GM23338 (cell line): ENCODE measurements at regions not wholly inside any gene's neighbourhood (a gene's known extent, or its start where the extent isn't known, plus 50 kb on each side); places are given as distances from the start of the nearest gene placed in this dataset.

Source experiments
- ATAC-seq: fragments of 200-7000 bp; cut with Tn5 transposase; 3 replicates; pipeline ENCODE4 v1.9.1; 2020
- DNase-seq: peaks from one replicate; pipeline ENCODE4 v3.0.0-alpha.2; 2015; ENCODE audit warnings: low spot score
- H2AFZ ChIP-seq: fragments of 200-600 bp; sonication (generic); 2 replicates; pipeline ENCODE4 v1.8.0; 2016; ENCODE audit warnings: antibody characterized with exemption, mild to moderate bottlenecking, moderate library complexity
- H3F3A ChIP-seq: fragments of 200-600 bp; sonication (generic); replicated peaks from 2 replicates; pipeline ENCODE4 v1.8.0; 2017; ENCODE audit warnings: antibody characterized with exemption, mixed run types, low read depth
- H3K27ac ChIP-seq: fragments of 200-600 bp; sonication (generic); 2 replicates; pipeline ENCODE4 v1.6.1; 2016; ENCODE audit warnings: low read depth
- H3K27me3 ChIP-seq: fragments of 200-600 bp; sonication (generic); 2 replicates; pipeline ENCODE4 v1.8.0; 2016; ENCODE audit warnings: mild to moderate bottlenecking, mixed run types, moderate library complexity; ENCODE audit not compliant: insufficient read depth
- H3K36me3 ChIP-seq: fragments of 200-600 bp; sonication (generic); 2 replicates; pipeline ENCODE4 v1.8.0; 2016; ENCODE audit warnings: mild to moderate bottlenecking; ENCODE audit not compliant: insufficient read depth
- H3K4me1 ChIP-seq: fragments of 200-600 bp; sonication (generic); 2 replicates; pipeline ENCODE4 v1.8.0; 2016; ENCODE audit warnings: mild to moderate bottlenecking, moderate library complexity; ENCODE audit not compliant: insufficient read depth
- H3K4me2 ChIP-seq: fragments of 200-600 bp; sonication (generic); 2 replicates; pipeline ENCODE4 v1.7.1; 2017; ENCODE audit warnings: mixed run types
- H3K4me3 ChIP-seq: fragments of 200-600 bp; sonication (generic); 2 replicates; pipeline ENCODE4 v1.6.1; 2016; ENCODE audit warnings: mixed run types
- H3K79me2 ChIP-seq: fragments of 200-600 bp; sonication (generic); replicated peaks from 2 replicates; pipeline ENCODE4 v1.8.0; 2017; ENCODE audit warnings: mild to moderate bottlenecking; ENCODE audit not compliant: insufficient read depth
- H3K9me2 ChIP-seq: fragments of 200-600 bp; sonication (generic); 2 replicates; pipeline ENCODE4 v1.8.0; 2017; ENCODE audit not compliant: insufficient read depth
- H4K20me1 ChIP-seq: fragments of 200-600 bp; sonication (generic); replicated peaks from 2 replicates; pipeline ENCODE4 v1.8.0; 2017; ENCODE audit warnings: mild to moderate bottlenecking; ENCODE audit not compliant: insufficient read depth
- H3K27ac Mint-ChIP-seq: 2 replicates; pipeline ENCODE4 v1.8.0; 2020; ENCODE audit warnings: inconsistent platforms, mild to moderate bottlenecking, moderate library complexity, mixed read lengths
- H3K27me3 Mint-ChIP-seq: 3 replicates; pipeline ENCODE4 v1.8.0; 2022; ENCODE audit warnings: low read depth, mild to moderate bottlenecking, moderate library complexity, mixed read lengths, inconsistent platforms; ENCODE audit not compliant: insufficient read depth, poor library complexity
- H3K36me3 Mint-ChIP-seq: 3 replicates; pipeline ENCODE4 v1.8.0; 2021; ENCODE audit warnings: low read depth, mild to moderate bottlenecking, inconsistent platforms, moderate library complexity, mixed read lengths
- H3K4me1 Mint-ChIP-seq: 3 replicates; pipeline ENCODE4 v1.8.0; 2020; ENCODE audit warnings: mild to moderate bottlenecking, inconsistent platforms, mixed read lengths
- H3K4me3 Mint-ChIP-seq: 3 replicates; pipeline ENCODE4 v1.8.0; 2021; ENCODE audit warnings: moderate library complexity, mild to moderate bottlenecking, inconsistent platforms, mixed read lengths
- H3K9me3 Mint-ChIP-seq: 3 replicates; pipeline ENCODE4 v1.8.0; 2020; ENCODE audit warnings: moderate library complexity, mild to moderate bottlenecking, inconsistent platforms, mixed read lengths
- EZH2 ChIP-seq: fragments of 200-600 bp; sonication (generic); IDR thresholded peaks from one replicate; pipeline ENCODE4 v1.8.0; 2017; ENCODE audit warnings: antibody characterized with exemption, mild to moderate bottlenecking, low read depth; ENCODE audit not compliant: unreplicated experiment
- NANOG ChIP-seq: IDR thresholded peaks from 2 replicates; pipeline ENCODE4 v1.6.1; 2016; ENCODE audit warnings: antibody characterized with exemption, borderline replicate concordance
- REST ChIP-seq: IDR thresholded peaks from one replicate; pipeline ENCODE4 v1.6.1; 2018; ENCODE audit warnings: antibody characterized with exemption; ENCODE audit not compliant: unreplicated experiment
- STAT1 ChIP-seq: IDR thresholded peaks from one replicate; pipeline ENCODE4 v1.6.1; 2016; ENCODE audit warnings: antibody characterized with exemption; ENCODE audit not compliant: unreplicated experiment
- ZNF114 ChIP-seq: fragments of 250-450 bp; sonication (Bioruptor Pico); IDR thresholded peaks from 2 replicates; pipeline ENCODE4 v1.5.0; 2020; ENCODE audit warnings: mild to moderate bottlenecking, moderate library complexity
- TF ChIP-seq, protein P1 (sequence below): IDR thresholded peaks from 2 replicates; pipeline ENCODE4 v1.6.1; 2016; ENCODE audit warnings: antibody characterized with exemption
- TF ChIP-seq, protein P2 (sequence below): fragments of 250-450 bp; sonication (Bioruptor Pico); IDR thresholded peaks from 2 replicates; pipeline ENCODE4 v1.5.0; 2020; ENCODE audit warnings: mild to moderate bottlenecking, moderate library complexity

GRCh38 chr4:100954046-100954445, 393.3 kb downstream of the PPP3CA start:
- no peak overlapping the region for H3K27ac Mint-ChIP-seq
- ATAC-seq (no peak), DNase-seq (no peak)
- Histone ChIP-seq H3K36me3 (no peaks in the 10 kb centered on the region), H3K4me2 (no peak overlapping the region), H3F3A (no peaks in the 10 kb centered on the region), H3K4me1 (no peaks in the 10 kb centered on the region), H3K4me3 (no peak overlapping the region), H3K79me2 (no peaks in the 10 kb centered on the region), H3K9me2 (no peaks in the 10 kb centered on the region), H2AFZ (no peak overlapping the region), H4K20me1 (no peaks in the 10 kb centered on the region), H3K27ac (no peak overlapping the region), H3K27me3 (no peaks in the 10 kb centered on the region)
- peaks cover 3% of the 10 kb centered on the region for H3K27me3 Mint-ChIP-seq
- no peak overlapping the region for H3K4me3 Mint-ChIP-seq
- peaks cover 11% of the 10 kb centered on the region for H3K4me1 Mint-ChIP-seq
- TF ChIP-seq, protein P1, sequence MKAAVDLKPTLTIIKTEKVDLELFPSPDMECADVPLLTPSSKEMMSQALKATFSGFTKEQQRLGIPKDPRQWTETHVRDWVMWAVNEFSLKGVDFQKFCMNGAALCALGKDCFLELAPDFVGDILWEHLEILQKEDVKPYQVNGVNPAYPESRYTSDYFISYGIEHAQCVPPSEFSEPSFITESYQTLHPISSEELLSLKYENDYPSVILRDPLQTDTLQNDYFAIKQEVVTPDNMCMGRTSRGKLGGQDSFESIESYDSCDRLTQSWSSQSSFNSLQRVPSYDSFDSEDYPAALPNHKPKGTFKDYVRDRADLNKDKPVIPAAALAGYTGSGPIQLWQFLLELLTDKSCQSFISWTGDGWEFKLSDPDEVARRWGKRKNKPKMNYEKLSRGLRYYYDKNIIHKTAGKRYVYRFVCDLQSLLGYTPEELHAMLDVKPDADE, result no peak
- TF ChIP-seq EZH2 (no peak), ZNF114 (CRISPR knock-in tag) (no peak), NANOG (no peak), REST (no peak), STAT1 (no peak)
- TF ChIP-seq, protein P2, sequence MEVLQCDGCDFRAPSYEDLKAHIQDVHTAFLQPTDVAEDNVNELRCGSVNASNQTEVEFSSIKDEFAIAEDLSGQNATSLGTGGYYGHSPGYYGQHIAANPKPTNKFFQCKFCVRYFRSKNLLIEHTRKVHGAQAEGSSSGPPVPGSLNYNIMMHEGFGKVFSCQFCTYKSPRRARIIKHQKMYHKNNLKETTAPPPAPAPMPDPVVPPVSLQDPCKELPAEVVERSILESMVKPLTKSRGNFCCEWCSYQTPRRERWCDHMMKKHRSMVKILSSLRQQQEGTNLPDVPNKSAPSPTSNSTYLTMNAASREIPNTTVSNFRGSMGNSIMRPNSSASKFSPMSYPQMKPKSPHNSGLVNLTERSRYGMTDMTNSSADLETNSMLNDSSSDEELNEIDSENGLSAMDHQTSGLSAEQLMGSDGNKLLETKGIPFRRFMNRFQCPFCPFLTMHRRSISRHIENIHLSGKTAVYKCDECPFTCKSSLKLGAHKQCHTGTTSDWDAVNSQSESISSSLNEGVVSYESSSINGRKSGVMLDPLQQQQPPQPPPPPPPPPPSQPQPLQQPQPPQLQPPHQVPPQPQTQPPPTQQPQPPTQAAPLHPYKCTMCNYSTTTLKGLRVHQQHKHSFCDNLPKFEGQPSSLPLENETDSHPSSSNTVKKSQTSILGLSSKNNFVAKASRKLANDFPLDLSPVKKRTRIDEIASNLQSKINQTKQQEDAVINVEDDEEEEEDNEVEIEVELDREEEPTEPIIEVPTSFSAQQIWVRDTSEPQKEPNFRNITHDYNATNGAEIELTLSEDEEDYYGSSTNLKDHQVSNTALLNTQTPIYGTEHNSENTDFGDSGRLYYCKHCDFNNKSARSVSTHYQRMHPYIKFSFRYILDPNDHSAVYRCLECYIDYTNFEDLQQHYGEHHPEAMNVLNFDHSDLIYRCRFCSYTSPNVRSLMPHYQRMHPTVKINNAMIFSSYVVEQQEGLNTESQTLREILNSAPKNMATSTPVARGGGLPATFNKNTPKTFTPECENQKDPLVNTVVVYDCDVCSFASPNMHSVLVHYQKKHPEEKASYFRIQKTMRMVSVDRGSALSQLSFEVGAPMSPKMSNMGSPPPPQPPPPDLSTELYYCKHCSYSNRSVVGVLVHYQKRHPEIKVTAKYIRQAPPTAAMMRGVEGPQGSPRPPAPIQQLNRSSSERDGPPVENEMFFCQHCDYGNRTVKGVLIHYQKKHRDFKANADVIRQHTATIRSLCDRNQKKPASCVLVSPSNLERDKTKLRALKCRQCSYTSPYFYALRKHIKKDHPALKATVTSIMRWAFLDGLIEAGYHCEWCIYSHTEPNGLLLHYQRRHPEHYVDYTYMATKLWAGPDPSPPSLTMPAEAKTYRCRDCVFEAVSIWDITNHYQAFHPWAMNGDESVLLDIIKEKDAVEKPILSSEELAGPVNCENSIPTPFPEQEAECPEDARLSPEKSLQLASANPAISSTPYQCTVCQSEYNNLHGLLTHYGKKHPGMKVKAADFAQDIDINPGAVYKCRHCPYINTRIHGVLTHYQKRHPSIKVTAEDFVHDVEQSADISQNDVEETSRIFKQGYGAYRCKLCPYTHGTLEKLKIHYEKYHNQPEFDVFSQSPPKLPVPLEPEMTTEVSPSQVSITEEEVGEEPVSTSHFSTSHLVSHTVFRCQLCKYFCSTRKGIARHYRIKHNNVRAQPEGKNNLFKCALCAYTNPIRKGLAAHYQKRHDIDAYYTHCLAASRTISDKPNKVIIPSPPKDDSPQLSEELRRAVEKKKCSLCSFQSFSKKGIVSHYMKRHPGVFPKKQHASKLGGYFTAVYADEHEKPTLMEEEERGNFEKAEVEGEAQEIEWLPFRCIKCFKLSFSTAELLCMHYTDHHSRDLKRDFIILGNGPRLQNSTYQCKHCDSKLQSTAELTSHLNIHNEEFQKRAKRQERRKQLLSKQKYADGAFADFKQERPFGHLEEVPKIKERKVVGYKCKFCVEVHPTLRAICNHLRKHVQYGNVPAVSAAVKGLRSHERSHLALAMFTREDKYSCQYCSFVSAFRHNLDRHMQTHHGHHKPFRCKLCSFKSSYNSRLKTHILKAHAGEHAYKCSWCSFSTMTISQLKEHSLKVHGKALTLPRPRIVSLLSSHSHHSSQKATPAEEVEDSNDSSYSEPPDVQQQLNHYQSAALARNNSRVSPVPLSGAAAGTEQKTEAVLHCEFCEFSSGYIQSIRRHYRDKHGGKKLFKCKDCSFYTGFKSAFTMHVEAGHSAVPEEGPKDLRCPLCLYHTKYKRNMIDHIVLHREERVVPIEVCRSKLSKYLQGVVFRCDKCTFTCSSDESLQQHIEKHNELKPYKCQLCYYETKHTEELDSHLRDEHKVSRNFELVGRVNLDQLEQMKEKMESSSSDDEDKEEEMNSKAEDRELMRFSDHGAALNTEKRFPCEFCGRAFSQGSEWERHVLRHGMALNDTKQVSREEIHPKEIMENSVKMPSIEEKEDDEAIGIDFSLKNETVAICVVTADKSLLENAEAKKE, result no peak
- H3K36me3 Mint-ChIP-seq, result no peaks in the 10 kb centered on the region
- no peaks in the 10 kb centered on the region for H3K9me3 Mint-ChIP-seq
